Common myeloid progenitor, CD34-positive (primary cell): ENCODE measurements at regions not wholly inside any gene's neighbourhood (a gene's known extent, or its start where the extent isn't known, plus 50 kb on each side); places are given as distances from the start of the nearest gene placed in this dataset.
A peak's percentile ranks its signal among the peaks of the same experiment; 100 is the strongest.

Experiments
- CTCF ChIA-PET: fragments of 350-600 bp; sonication (Branson Sonifier 250); formaldehyde crosslinking; loops from one replicate; lab custom pipeline; 2021; ENCODE audit warnings: antibody characterized with exemption; lab: Charles Lee
- POLR2A ChIA-PET: fragments of 350-600 bp; sonication (Branson Sonifier 250); formaldehyde crosslinking; loops from one replicate; lab custom pipeline; 2021; ENCODE audit warnings: antibody characterized with exemption; lab: Charles Lee
- DNase-seq, 3 donors: peaks; one replicate each; pipeline versions ENCODE4 v3.0.0 to v3.0.0-alpha.2; 2013
- H3K27ac ChIP-seq, 2 experiments: 1 replicate in 1 of 2; 2 replicates in 1 of 2; pipeline ENCODE4 v1.7.0; 2013; ENCODE audit warnings: inconsistent platforms in 2 of 2, low read length in 2 of 2, mild to moderate bottlenecking in 2 of 2, low read depth in 1 of 2, moderate library complexity in 1 of 2; ENCODE audit not compliant: severe bottlenecking in 2 of 2, insufficient read depth in 1 of 2, poor library complexity in 1 of 2
- H3K27me3 ChIP-seq, 5 experiments: replicated peaks in 2 of 5; 1 replicate in 3 of 5; 2 replicates in 2 of 5; pipeline versions ENCODE4 v1.6.1 to v1.7.0; 2013; ENCODE audit warnings: low read length in 4 of 5, mild to moderate bottlenecking in 2 of 5, moderate library complexity in 2 of 5, inconsistent platforms in 1 of 5; ENCODE audit not compliant: insufficient read depth in 5 of 5, control insufficient read depth in 4 of 5
- H3K36me3 ChIP-seq, 4 experiments: 1 replicate in 2 of 4; 2 replicates in 2 of 4; pipeline versions ENCODE4 v1.6.1 to v1.7.0; 2013; ENCODE audit warnings: low read length in 3 of 4, control low read depth in 1 of 4, mild to moderate bottlenecking in 1 of 4; ENCODE audit not compliant: control insufficient read depth in 4 of 4, insufficient read depth in 4 of 4
- H3K4me1 ChIP-seq, 4 experiments: 1 replicate in 3 of 4; 2 replicates in 1 of 4; pipeline versions ENCODE4 v1.6.1 to v1.7.1; 2013; ENCODE audit warnings: low read length in 3 of 4, mild to moderate bottlenecking in 3 of 4, control low read depth in 1 of 4, inconsistent platforms in 1 of 4, moderate library complexity in 1 of 4; ENCODE audit not compliant: control insufficient read depth in 4 of 4, insufficient read depth in 4 of 4; ENCODE audit errors: control extremely low read depth in 1 of 4
- H3K4me3 ChIP-seq, 7 experiments: 1 replicate in 4 of 7; 2 replicates in 3 of 7; pipeline versions ENCODE4 v1.5.1 to v1.7.0; 2013; ENCODE audit warnings: mild to moderate bottlenecking in 7 of 7, low read length in 6 of 7, moderate library complexity in 6 of 7, inconsistent platforms in 2 of 7, low read depth in 2 of 7, control low read depth in 1 of 7; ENCODE audit not compliant: insufficient read depth in 4 of 7, control insufficient read depth in 1 of 7; ENCODE audit errors: extremely low read depth in 1 of 7
- H3K9me3 ChIP-seq, 5 experiments: 1 replicate in 4 of 5; 2 replicates in 1 of 5; pipeline versions ENCODE4 v1.6.1 to v1.7.1; 2013; ENCODE audit warnings: low read length in 4 of 5, mild to moderate bottlenecking in 2 of 5, inconsistent platforms in 1 of 5, low read depth in 1 of 5, moderate library complexity in 1 of 5; ENCODE audit not compliant: control insufficient read depth in 4 of 5, insufficient read depth in 2 of 5; ENCODE audit errors: control extremely low read depth in 1 of 5
- WGBS: methylation state at CpG from one replicate; pipeline ENCODE4 v1.1.5; 2013; ENCODE audit not compliant: insufficient coverage; 5-methylcytosine and 5-hydroxymethylcytosine counted together

- no peak overlapping the region for H3K27ac ChIP-seq
- POLR2A ChIA-PET = no interaction called here
- no peaks in the 10 kb centered on the region for H3K27me3 ChIP-seq
- no peak overlapping the region for H3K4me3 ChIP-seq
- DNase-seq = no peak
- no peaks in the 10 kb centered on the region for H3K4me1 ChIP-seq
- H3K36me3 ChIP-seq = peaks cover 0 to 2% (median 0%) of the 10 kb centered on the region in 4 experiments
- H3K9me3 ChIP-seq = peaks cover 0 to 5% (median 1%) of the 10 kb centered on the region in 5 experiments
- CTCF ChIA-PET = no interaction called here
Observed at GRCh38 chr2:40915651-40916050, 463.8 kb upstream of the SLC8A1 start.

- H3K4me3 ChIP-seq = no peak overlapping the region
- POLR2A ChIA-PET = no interaction called here
- no peaks in the 10 kb centered on the region for H3K9me3 ChIP-seq
- WGBS = 83% methylated on average over 1 of the region's 2 CpGs
- peak in 1 of 3 donors; percentile 11 for DNase-seq
- no peaks in the 10 kb centered on the region for H3K36me3 ChIP-seq
- CTCF ChIA-PET = no interaction called here
- peaks cover 0 to 11% (median 2%) of the 10 kb centered on the region in 4 experiments for H3K4me1 ChIP-seq
- H3K27ac ChIP-seq = no peak overlapping the region
- no peaks in the 10 kb centered on the region for H3K27me3 ChIP-seq
Observed at GRCh38 chr2:40935349-40935748, 483.5 kb upstream of the SLC8A1 start.

GRCh38 chr2:40937284-40937683, 485.4 kb upstream of the SLC8A1 start:
- CTCF ChIA-PET = no interaction called here
- Histone ChIP-seq H3K36me3 (no peaks in the 10 kb centered on the region), H3K27ac (no peak overlapping the region), H3K4me3 (no peak overlapping the region), H3K9me3 (peaks cover 0 to 8% (median 0%) of the 10 kb centered on the region in 5 experiments), H3K4me1 (peaks cover 0 to 11% (median 2%) of the 10 kb centered on the region in 4 experiments), H3K27me3 (no peaks in the 10 kb centered on the region)
- no peak for DNase-seq
- WGBS = no CpG with 5 or more reads among the region's 3 CpGs
- POLR2A ChIA-PET = no interaction called here

GRCh38 chr2:40953341-40953740, 501.5 kb upstream of the SLC8A1 start:
- no peak overlapping the region for H3K4me3 ChIP-seq
- ChIA-PET CTCF (no interaction called here), POLR2A (interaction anchor here (0.5 kb wide), 1 partner anchor 125 kb away, joined by 3 read pairs; no protein-coding TSS in a partner anchor)
- 100% methylated on average over 1 of the region's 3 CpGs for WGBS
- peaks cover 0 to 6% (median 0%) of the 10 kb centered on the region in 5 experiments for H3K9me3 ChIP-seq
- no peak overlapping the region for H3K27ac ChIP-seq
- no peak for DNase-seq
- no peaks in the 10 kb centered on the region for H3K36me3 ChIP-seq
- H3K4me1 ChIP-seq = peaks cover 0 to 10% (median 5%) of the 10 kb centered on the region in 4 experiments
- H3K27me3 ChIP-seq = no peaks in the 10 kb centered on the region

GRCh38 chr2:40955042-40955441, 503.2 kb upstream of the SLC8A1 start:
- H3K27me3 ChIP-seq = no peaks in the 10 kb centered on the region
- H3K4me1 ChIP-seq = peaks cover 0 to 16% (median 8%) of the 10 kb centered on the region in 4 experiments
- CTCF ChIA-PET = interaction anchor here (0.5 kb wide), 1 partner anchor 60 kb away, joined by 3 read pairs; no protein-coding TSS in a partner anchor

GRCh38 chr2:40955635-40956034, 503.7 kb upstream of the SLC8A1 start:
- H3K36me3 ChIP-seq = no peaks in the 10 kb centered on the region
- no peak for DNase-seq
- H3K4me1 ChIP-seq = peaks cover 0 to 20% (median 10%) of the 10 kb centered on the region in 4 experiments
- CTCF ChIA-PET = interaction anchor here (0.5 kb wide), 1 partner anchor 60 kb away, joined by 3 read pairs; no protein-coding TSS in a partner anchor
- H3K27me3 ChIP-seq = no peaks in the 10 kb centered on the region
- peaks cover 0 to 6% (median 0%) of the 10 kb centered on the region in 5 experiments for H3K9me3 ChIP-seq
- H3K27ac ChIP-seq = no peak overlapping the region
- POLR2A ChIA-PET = no interaction called here
- no peak overlapping the region for H3K4me3 ChIP-seq

More at GRCh38 chr2:40955042-40955441, 503.2 kb upstream of the SLC8A1 start:
- Histone ChIP-seq H3K27ac (no peak overlapping the region), H3K4me3 (no peak overlapping the region), H3K9me3 (peaks cover 0 to 6% (median 0%) of the 10 kb centered on the region in 5 experiments), H3K36me3 (no peaks in the 10 kb centered on the region)
- 100% methylated on average over 2 of the region's 2 CpGs for WGBS
- no peak for DNase-seq
- POLR2A ChIA-PET = no interaction called here

- peak; percentile 59 to 75 (median 67) for DNase-seq
- Histone ChIP-seq H3K9me3 (peaks cover 0 to 6% (median 0%) of the 10 kb centered on the region in 5 experiments), H3K4me1 (peaks cover 3 to 37% (median 15%) of the 10 kb centered on the region in 4 experiments), H3K4me3 (peak overlapping the region in 1 of 7 experiments; percentile 20), H3K27ac (no peak overlapping the region), H3K36me3 (no peaks in the 10 kb centered on the region), H3K27me3 (no peaks in the 10 kb centered on the region)
- WGBS = 100% methylated on average over 1 of the region's 9 CpGs
- POLR2A ChIA-PET = no interaction called here
- CTCF ChIA-PET = no interaction called here
Observed at GRCh38 chr2:40957508-40957907, 505.6 kb upstream of the SLC8A1 start.
